ENCODE measurements at regions not wholly inside any gene's neighbourhood (a gene's known extent, or its start where the extent isn't known, plus 50 kb on each side); places are given as distances from the start of the nearest gene placed in this dataset.
"Not testable (repeated sequence)": the region's sequence is repeated elsewhere in the genome, so short reads cannot be mapped to it uniquely, and the experiment has no call there.

GRCh38 chr1:207196135-207196534 lies 92.1 kb downstream of the C4BPA start:
- not testable (repeated sequence) for DNase-seq (ENCODE audit: low read depth)

DNA sequence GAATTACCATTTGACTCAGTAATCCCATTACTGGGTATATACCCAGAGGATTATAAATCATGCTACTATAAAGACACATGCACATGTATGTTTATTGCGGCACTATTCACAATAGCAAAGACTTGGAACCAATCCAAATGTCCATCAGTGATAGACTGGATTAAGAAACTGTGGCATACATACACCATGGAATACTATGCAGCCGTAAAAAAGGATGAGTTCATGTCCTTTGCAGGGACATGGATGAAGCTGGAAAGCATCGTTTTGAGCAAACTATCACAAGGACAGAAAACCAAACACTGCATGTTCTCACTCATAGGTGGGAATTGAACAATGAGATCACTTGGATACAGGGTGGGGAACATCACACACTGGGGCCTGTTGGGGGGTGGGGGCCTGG lies 97.5 kb downstream of the C4BPA start:
- DNase-seq (ENCODE audit: low read depth), result not testable (repeated sequence)

DNA sequence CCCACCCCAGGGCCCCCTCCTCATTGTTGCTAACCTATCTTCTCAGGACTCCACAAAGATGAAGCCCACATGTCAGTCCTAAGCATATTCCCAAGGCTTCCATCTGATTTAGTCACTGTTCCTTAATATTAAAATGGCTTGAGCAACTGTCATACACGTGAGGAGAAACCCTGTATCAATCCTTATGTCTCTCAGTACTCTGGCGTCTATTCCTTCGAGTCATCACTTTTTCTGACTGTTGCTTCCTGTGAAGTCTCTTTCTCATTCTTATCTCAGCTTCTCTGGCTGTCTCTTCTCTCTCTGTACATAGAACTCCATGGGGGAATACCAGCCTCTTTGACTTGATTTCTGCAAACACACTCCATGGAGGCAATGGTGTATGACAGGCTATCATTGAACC lies 98.4 kb downstream of the C4BPA start:
- DNase-seq (ENCODE audit: low read depth), result no peak

DNA sequence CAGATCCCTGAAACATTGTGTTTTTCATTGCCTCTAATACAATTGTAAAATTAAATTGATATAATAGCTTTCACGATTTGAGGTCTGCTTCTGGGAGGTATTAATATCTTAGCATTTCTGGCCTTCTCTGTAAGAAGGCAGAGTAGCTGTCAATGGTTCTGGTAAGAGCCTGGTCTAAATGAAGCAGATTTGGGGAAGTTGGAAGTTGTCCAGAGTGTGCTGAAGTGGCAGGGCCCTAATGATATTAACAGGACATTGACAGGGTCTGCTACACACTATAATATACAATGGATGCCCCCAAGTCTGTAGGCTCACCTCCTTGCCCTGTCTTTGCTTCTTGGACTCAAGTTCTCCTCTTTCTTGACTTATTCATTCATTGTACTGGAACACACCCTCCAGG lies 99.5 kb downstream of the C4BPA start:
- no peak for DNase-seq (ENCODE audit: low read depth)

DNA sequence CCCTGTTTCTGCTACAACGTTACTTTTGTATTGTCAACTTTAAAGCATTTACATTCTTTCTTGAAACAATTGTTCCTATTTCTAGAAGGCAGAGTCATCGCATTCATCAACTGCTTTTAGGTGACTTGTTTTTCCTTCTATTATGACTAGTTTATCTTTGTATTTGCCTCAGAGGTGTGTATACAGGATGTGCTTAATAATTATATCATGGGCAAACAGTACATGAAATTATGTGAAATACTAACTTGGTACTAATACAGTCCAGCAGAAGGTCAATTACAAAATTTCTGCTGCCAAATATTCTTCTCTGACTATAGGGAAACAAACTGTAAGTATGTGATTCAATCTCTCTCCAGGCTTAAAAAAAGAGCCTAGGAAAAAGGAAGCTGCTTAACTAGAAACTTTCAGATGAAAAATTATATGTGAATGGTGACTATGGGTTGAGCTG lies 101.6 kb downstream of the C4BPA start:
- no peak for DNase-seq (ENCODE audit: low read depth)

GRCh38 chr1:207208691-207209090 lies 104.7 kb downstream of the C4BPA start:
- DNase-seq (ENCODE audit: low read depth), result not testable (repeated sequence)

- DNase-seq (ENCODE audit: low read depth), result no peak
Measured at GRCh38 chr1:207214453-207214852, 107.0 kb upstream of the CD55 start.

DNA sequence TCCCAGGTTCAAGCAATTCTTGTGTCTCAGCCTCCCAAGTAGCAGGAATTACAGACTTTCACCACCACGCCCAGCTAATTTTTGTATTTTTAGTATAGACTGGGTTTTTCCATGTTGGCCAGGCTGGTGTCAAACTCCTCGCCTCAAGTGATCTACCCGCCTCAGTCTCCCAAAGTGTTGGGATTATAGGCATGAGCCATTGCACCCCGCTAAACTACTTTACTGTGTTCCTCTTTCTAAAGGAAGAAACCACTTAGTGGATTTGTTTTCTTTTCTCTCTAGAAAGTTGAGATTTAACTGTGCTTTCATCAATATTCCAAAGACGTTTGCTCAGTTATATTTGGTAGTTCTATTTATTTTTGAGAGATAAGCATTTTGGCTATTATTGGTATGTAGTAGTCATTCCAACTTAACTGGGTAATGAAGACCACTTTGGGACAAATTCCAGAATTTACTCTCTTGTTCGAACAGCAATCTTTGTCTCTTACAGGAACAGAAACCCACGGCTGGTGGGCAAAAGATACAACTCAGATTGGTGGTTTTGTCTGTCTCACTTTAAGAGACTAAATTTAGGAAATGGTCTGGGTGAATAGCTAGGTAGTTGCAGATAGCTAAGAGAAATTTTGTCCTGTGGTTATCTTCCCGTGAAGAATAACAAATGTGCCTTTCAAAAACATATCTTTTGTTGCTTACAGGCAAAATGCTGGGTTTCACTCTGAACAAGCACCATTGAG lies 103.5 kb upstream of the CD55 start:
- no peak for DNase-seq (ENCODE audit: low read depth)

DNA sequence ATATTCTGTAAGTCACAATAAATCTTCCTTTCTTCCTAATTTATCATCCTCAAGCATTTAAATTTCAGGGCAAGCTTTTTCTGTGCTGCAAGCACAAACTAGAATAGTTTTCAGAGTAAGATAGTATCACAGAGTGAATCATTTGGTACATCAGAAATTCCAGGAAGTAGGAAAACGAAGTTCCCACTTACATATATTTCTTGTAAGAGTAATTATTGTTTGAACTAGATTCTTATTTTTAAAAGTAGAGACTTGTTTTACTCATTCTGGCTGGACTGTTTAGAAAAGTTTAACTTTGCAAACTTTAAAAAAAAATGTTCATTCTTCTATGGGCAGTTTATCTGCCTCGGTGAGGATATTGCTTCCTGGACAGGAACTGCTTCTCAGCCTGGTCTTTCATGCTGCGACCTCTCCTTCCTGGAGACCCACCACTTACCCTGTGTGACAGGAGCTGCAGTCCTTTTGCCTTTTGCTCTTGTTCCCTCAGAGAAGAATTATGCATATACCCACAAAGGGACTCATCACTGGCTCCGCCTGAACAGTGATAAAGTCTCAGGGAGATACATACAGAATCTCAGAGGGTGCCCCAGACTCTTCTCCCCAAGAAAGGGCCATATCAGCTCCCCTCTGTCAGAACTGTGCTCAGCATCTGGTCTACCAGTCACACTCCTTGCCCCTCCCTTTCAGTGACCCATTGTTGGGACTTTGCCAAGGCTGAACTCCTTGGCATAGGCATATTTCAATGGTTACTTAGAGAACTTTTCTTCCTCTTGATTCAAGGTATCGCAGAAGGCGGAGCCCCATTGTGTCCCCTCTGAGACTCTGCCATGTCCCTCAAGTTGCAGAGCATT lies 102.7 kb upstream of the CD55 start:
- no peak for DNase-seq (ENCODE audit: low read depth)

DNA sequence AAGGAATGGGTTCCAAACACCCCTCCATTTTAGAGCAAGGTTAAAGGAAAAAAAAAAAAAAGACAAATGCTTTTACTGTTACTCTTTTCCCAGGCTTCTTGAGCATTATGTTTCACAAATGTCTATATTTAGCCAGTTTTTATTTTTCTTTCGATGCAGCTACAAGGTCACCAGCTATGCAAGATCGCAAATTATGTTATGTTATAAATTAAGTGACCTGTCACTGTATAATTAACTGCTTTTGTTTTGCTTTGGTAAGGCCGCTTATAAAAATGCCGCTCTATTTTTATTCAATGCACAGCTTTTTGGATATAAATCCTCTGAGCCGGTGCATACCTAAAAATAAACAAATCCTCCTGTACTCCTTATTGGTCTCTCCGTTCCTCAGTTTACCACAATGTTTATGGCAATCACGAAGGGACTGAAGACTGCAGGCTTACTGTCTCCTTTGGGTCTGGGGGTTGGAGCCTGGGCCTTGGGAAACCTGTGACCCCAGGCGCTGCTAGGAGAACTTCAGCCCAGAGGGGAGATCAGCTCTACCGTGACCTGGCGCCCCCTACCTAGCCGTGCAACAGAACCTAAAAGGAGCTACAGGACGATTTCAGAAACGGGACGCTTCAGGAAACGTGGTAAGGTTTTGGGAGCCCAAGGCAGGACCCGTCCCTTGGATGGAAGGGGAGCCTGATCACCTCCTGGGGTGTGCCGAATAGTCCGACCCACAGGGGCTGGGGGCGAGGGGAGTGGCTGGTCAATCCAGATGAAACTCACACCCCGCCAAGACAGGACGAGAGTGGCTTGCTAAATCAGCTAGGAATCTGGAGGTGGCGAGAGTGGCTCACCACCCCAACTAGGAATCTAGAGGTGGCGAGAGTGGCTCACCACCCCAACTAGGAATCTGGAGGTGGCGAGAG lies 101.2 kb upstream of the CD55 start:
- DNase-seq (ENCODE audit: low read depth), result no peak

DNA sequence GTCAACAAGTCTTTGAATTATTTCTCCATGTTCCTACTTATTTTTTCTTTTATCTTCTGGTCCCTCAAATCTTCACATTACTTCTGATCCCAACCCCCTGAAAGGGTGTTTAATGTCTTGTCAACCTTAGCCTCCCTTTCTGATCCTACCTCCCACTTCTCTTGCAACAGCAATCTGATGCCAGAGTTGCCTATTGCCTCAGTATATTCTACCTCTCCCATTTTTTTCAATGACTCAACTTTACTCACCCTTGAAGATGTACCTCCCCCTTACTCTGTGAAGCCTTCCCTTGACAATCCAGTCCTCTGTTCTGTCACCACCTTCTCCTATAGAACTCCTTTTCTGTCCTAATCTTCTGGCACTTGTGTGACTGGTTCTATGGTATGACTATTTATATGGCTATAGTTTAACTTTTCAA lies 99.5 kb upstream of the CD55 start:
- no peak for DNase-seq (ENCODE audit: low read depth)

GRCh38 chr1:207223162-207223561 lies 98.3 kb upstream of the CD55 start:
- DNase-seq (ENCODE audit: low read depth), result no peak

- DNase-seq (ENCODE audit: low read depth), result no peak
Measured at GRCh38 chr1:207224666-207225065, 96.8 kb upstream of the CD55 start.

DNA sequence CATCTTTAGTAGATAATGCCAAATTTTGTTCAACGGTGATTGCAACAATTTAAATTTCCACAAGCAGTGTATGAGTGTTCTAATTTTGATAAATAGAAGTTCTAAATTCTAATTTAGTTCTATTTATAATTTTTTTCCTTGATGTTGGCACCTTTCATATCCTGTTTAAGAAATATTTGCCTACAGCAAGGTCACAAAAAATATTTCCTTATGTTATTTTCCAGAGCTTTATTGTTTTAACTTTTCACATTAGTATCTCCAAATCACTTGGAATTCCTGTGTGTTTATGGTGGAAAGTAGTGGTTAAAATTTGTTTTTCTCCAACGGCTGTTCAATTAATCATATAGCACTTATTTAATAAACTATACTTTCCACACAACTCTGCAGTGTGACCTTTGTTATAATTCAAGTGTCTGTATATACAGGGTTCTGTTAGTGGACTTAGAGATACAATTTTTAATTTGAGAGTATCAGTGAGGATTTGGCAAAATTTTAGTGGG lies 94.3 kb upstream of the CD55 start:
- no peak for DNase-seq (ENCODE audit: low read depth)

DNA sequence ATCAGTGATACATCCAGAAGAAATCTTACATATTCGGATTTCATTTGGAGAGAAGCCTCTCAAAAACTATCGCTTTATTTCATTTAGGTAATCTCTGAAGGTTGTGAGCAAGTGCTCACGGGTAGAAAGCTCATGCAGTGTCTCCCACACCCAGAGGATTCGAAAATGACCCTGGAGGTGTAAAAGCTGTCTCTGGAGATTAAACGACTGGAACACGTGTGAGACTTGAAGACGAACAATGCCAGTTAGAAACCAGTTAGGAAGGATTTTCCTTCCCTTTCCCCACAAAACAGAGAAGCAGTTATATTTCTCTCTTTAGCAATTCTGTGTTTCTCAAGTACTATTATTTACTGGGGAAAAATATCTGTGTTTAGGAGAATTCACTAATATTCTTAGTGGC lies 92.5 kb upstream of the CD55 start:
- DNase-seq (ENCODE audit: low read depth), result no peak

GRCh38 chr1:207230441-207230840 lies 91.0 kb upstream of the CD55 start:
- no peak for DNase-seq (ENCODE audit: low read depth)

DNA sequence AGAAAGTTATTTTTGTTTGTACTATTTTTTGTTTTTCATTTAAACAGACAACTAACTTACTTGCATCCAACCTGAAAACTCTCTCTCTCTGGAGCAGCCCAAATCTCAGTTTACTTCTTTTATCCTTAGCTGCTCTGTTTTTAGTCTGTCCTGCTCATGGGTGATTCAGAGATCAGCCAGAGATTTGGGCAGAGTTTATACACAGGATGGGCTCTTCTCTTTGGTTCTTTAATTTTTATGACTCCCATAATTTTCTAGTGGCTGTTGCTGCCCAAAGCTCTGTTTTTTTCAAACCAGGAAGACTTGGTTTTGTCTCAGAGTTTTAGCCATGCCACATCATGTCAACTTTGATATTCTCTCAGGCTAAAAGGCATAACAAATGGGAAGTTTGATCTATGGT lies 86.8 kb upstream of the CD55 start:
- DNase-seq (ENCODE audit: low read depth), result no peak

- no peak for DNase-seq (ENCODE audit: low read depth)
Measured at GRCh38 chr1:207239874-207240273, 81.6 kb upstream of the CD55 start.

- DNase-seq (ENCODE audit: low read depth), result no peak
Measured at GRCh38 chr1:207240325-207241101, 81.0 kb upstream of the CD55 start.

DNA sequence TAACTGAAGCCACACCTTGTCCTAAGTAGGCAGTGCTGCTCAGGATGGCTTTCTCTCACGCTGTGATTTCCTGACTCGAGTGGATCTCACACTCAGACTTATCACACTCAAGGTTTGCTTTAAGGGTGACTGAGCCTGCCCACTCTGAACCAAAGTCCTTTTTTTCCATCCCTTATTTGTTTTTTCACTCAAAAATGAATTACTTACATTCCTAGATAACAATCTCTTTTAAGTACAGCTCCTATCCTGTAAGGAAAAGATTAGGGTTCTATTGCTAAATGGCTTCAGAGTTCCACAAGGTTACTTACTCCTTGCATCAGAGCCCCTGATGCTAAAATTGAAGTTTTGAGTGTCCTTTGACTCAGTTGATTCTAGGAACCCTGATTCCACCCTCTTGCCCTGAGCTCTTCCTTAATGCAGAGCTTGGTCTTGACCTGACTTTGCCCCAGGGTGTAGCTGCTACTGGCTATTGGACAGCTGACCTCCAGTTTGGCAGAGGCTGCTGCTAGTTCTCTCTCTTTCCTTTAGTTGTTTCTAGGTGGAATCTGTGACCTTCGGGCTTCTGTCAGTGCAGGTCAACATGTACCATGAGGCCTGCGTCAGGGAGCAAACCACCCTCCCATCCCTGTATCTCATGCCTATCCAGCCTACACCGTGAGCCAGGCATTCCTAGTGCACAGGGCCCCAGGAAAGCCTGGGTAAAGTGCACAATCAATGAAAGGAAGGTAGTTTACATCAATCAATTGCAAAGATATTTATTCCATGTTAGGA lies 80.1 kb upstream of the CD55 start:
- no peak for DNase-seq (ENCODE audit: low read depth)
